LNCAP (cell line): ENCODE measurements at regions not wholly inside any gene's neighbourhood (a gene's known extent, or its start where the extent isn't known, plus 50 kb on each side); places are given as distances from the start of the nearest gene placed in this dataset.

Experiments used
- TF ChIP-seq, protein P1 (sequence below): fragments of 450-650 bp; IDR thresholded peaks from 2 replicates; pipeline ENCODE4 v1.5.1; 2017; ENCODE audit warnings: mild to moderate bottlenecking

DNA sequence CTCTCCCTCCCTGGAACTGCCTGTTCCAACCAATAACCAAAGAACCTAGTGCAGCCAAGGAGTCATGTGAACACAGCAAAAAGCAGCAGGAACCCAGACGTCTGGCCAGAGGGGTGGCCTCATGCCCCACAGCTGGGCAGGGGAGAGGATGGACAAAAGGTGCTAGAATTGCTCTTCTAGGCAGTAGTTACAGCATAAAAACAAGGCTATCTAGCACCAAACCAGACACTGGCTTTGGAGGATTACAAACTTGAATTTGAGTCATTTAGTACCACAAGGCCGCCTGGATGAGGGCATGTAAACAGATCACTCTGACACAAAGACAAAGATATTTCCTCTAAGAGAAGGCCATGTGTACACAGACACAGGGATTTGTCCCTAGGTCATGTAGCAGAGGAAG is 423.3 kb upstream of the MAF start:
- TF ChIP-seq, protein P1, sequence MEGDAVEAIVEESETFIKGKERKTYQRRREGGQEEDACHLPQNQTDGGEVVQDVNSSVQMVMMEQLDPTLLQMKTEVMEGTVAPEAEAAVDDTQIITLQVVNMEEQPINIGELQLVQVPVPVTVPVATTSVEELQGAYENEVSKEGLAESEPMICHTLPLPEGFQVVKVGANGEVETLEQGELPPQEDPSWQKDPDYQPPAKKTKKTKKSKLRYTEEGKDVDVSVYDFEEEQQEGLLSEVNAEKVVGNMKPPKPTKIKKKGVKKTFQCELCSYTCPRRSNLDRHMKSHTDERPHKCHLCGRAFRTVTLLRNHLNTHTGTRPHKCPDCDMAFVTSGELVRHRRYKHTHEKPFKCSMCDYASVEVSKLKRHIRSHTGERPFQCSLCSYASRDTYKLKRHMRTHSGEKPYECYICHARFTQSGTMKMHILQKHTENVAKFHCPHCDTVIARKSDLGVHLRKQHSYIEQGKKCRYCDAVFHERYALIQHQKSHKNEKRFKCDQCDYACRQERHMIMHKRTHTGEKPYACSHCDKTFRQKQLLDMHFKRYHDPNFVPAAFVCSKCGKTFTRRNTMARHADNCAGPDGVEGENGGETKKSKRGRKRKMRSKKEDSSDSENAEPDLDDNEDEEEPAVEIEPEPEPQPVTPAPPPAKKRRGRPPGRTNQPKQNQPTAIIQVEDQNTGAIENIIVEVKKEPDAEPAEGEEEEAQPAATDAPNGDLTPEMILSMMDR, result no peak

DNA sequence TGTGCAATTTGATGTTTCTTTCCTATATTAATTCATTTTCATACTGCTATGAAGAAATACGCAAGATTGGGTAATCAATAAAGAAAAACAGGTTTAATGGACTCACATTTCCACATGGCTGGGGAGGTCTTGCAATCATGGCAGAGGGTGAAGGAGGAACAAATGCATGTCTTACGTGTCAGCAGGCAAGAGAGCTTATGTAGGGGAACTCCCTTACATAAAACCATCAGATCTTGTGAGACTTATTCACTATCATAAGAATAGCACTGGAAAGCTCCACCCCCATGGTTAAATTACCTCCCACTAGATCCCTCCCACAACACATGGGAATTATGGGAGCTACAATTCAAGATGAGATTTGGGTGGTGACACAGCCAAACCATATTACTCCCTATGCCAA is 418.9 kb upstream of the MAF start:
- TF ChIP-seq, protein P1, result no peak

DNA sequence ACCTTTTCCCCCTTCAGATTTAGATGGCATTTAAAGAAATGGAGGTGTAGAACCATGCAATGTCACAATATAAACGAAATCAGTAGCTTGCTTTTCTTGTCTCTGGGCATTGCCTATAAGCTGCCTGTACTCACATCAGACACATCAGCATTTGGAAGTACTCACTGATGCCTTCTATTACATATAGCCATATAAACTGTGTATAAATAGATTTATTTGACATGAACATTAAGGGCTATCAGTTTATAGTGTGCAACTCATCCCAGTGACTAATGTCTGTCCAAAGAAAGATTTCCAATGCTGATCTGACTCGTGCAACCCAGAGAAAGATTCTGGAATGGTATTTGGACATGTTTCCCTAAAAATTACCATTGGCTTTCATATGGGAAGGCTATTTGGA is 417.9 kb upstream of the MAF start:
- TF ChIP-seq, protein P1, result no peak

DNA sequence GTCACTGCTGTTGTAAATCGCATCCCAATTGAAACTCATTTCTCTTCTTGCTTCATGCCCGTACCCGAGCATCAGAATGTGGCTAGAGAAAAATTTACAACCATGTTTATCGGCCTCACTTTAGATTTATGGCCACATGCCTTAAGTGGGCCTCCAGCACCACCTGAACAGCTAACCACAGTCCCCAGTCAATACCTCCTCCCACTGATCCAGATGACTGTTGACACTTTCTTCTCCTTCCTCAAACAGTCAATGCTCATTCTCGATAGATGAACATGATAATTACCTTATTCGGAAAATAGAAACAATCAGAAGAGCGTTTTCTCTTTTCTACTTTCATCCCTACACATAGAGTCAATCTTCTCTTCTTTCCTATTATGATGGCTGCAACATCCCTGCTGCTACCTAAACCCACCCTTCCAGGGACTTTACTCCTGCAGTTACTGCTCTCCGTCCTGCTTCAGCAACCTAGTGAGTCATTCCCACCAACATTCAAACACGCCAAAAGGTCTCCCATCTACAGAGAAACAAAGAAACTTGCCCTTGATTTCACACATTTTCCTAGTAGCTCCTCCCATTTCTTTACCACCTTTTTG is 416.3 kb upstream of the MAF start:
- TF ChIP-seq, protein P1, result no peak

DNA sequence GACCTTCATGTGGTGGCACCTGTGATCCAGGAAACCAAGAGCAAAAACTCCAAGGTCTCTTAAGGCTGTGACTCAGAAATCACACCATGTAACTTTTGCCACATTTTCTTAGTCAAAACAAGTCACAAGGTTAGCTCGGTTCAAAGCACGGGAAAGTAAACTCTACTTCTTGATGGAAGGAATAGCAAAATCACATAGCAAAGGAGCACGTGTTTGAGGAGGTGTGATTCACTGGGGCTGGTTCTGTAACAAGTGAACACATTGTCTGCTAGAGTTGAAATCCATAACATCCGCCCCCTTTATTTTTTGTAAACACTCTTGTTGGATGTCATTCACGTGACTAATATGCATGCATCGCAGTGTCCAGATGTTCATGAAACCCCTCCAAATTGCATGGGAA is 415.0 kb upstream of the MAF start:
- TF ChIP-seq, protein P1, result no peak

DNA sequence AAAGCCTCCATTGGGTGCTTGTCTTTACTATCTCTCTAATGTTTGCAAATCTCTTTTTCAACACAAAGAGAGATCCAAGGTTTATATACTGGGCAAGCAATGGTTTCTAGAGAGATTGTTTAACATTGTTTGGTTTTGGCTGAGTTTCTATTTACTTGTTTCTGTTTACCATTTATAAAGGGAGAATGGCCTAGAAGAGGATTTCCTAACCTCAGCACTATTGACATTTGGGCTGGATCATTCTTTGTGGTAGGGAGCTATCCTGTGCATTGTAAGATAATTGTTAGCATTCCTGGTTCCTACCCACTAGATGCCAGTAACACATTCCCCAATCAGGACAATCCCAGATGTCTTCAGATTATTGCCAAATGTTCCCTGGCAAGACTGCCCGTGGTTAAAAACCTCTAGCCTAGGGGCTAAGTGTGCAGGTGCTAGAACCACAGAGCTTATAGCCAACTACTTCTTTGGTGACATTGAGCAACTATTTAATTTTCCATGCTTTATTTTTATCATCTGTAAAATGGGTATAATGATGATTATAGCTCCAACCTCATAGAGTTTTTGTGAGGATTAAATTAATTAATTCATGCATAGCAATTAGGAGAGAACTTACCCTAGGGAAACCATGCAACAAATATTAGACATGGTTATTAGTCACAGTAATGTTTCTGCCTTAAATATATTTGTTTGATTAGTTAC is 413.9 kb upstream of the MAF start:
- TF ChIP-seq, protein P1, result no peak

DNA sequence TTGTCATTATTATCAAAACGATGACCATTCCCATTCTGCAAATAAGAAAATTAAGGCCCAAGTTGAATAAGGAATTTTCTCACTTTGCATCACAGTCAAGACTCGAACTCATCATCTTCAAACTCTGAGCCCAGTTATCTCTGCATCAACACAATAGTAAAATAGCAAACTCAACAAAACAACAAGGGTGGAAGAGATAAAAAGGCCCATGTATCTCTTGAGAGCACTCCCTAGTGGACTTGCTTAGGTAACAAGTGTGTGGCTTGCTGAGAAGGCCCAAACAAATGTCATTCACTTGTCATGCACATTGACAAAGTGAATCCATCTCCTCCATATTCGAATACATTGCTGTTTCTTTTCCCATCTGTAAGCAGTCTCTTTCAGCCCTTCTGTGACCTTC is 412.0 kb upstream of the MAF start:
- TF ChIP-seq, protein P1, result no peak
